SJSA1 (cell line): ENCODE measurements at regions not wholly inside any gene's neighbourhood (a gene's known extent, or its start where the extent isn't known, plus 50 kb on each side); places are given as distances from the start of the nearest gene placed in this dataset.

Experiments used
- DNase-seq, 2 experiments: peaks; one replicate each; pipeline ENCODE4 v3.0.0-alpha.2; 2015 to 2020; ENCODE audit warnings: low spot score in 2 of 2, low read depth in 1 of 2
- H3K27ac ChIP-seq: fragments of 250-450 bp; sonication (Bioruptor Pico); 2 replicates; pipeline ENCODE4 v1.5.1; 2020; ENCODE audit warnings: mild to moderate bottlenecking, moderate library complexity
- H3K27me3 ChIP-seq: fragments of 250-450 bp; sonication (Bioruptor Pico); replicated peaks from 2 replicates; pipeline ENCODE4 v1.5.1; 2020; ENCODE audit warnings: mild to moderate bottlenecking, moderate library complexity
- H3K36me3 ChIP-seq: fragments of 250-450 bp; sonication (Bioruptor Pico); 2 replicates; pipeline ENCODE4 v1.5.1; 2020; ENCODE audit warnings: mild to moderate bottlenecking
- H3K4me1 ChIP-seq: fragments of 250-450 bp; sonication (Bioruptor Pico); replicated peaks from 2 replicates; pipeline ENCODE4 v1.6.1; 2021; ENCODE audit warnings: mild to moderate bottlenecking
- H3K4me3 ChIP-seq: fragments of 250-450 bp; sonication (Bioruptor Pico); 2 replicates; pipeline ENCODE4 v1.5.1; 2020; ENCODE audit warnings: mild to moderate bottlenecking
- H3K9me3 ChIP-seq: fragments of 250-450 bp; sonication (Bioruptor Pico); replicated peaks from 2 replicates; pipeline ENCODE4 v1.5.1; 2020; ENCODE audit warnings: mild to moderate bottlenecking

DNA sequence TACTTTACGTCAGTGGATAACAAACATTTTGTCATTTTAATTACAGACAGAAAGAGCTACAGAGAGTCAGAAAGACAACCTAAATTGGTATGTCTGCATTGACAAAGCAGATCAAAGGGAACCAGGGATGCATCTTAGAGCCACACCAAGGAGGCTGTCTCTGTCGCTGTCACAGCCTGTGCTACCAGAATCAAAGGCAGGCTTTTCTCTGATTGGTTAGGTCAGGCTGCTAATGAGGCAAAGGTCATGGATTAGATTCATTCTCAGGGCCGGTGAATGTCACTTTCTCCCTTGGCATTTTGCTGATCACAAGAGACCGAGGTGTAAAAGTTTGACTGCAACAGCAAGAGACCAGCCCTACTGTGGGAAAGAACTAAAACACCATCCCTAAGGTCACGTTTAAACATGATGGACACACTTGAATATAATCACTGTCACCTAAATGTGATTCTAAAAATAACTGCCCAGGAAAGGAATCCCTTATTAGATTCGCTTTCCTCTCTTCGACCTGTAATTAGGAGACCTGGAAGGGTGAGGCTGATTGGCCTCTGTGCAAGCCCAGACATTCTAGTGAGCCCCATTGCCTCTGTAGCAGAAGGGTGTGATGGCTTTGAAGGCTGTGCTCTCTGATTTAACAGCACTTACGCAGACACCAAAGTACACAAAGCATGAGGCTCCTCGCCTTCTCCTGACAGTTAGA is 314.4 kb upstream of the NBEA start:
- no peak overlapping the region for H3K27ac ChIP-seq
- H3K4me3 ChIP-seq, result no peak overlapping the region
- H3K36me3 ChIP-seq, result no peaks in the 10 kb centered on the region
- DNase-seq, result no peak
- no peaks in the 10 kb centered on the region for H3K9me3 ChIP-seq
- no peaks in the 10 kb centered on the region for H3K4me1 ChIP-seq
- no peaks in the 10 kb centered on the region for H3K27me3 ChIP-seq

DNA sequence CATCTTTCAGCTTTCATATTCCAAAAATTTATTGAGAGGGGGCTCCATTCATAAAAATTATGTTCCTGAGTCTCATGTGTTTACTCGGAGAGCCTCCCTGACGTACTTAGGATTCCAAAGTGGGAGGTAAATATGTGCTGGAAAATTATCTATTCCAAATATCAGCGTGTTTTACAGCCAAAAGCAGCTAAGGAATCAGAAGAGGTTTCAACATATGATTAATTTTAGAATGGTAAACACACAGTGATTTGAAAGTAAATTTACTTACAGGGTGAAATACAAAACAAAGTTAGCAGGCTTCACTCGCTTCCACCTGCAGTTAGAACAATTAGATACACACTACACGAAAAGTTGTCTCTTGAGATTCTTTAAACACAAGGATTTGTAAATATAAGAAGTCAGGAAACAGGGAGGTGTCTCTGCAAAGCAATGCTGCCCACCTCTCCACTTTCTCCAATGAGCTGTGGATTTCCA is 313.8 kb upstream of the NBEA start:
- Histone ChIP-seq H3K36me3 (no peaks in the 10 kb centered on the region), H3K9me3 (no peaks in the 10 kb centered on the region), H3K27me3 (no peaks in the 10 kb centered on the region), H3K4me3 (no peak overlapping the region), H3K27ac (no peak overlapping the region), H3K4me1 (no peaks in the 10 kb centered on the region)
- DNase-seq, result no peak

DNA sequence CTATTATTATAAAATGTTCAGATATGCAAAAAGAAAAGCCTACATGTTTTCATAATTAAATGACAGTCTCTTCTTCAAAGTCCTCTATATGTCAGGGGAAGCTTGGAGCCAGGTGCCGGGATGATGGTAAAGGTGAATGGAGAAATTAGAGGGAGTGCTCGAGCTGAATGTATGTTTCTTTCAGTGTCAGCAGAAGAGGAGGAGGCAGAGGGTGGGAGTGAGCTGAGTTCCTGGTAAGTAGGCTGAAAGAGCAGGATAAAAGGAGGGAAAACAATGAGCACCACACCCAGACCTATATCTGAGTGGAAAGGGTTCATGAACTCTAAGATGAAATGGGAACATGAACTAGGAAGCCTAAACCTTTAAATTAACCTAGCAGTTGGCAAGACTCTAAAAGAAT is 307.6 kb upstream of the NBEA start:
- no peaks in the 10 kb centered on the region for H3K9me3 ChIP-seq
- DNase-seq, result no peak
- no peak overlapping the region for H3K27ac ChIP-seq
- no peak overlapping the region for H3K4me3 ChIP-seq
- no peaks in the 10 kb centered on the region for H3K4me1 ChIP-seq
- no peaks in the 10 kb centered on the region for H3K27me3 ChIP-seq
- H3K36me3 ChIP-seq, result no peaks in the 10 kb centered on the region

DNA sequence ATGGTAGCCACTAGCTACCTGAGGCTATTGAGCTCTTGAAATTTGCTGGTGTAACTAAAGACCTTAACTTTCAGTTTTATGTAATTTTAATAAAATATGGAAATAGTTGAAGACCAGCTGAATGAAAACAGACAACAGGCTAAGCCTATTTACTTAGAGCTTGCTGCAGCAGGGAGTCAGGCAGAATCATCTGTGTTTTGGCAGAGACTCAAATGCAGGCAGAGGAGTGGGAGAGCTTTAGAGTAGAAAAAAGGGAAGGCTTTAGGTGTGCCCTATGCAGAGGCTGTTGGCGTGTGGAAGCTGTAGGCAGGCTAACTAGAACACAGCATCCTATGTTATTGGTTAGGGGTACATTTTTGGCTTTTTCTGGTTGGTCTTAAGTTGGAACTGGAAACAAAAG is 304.9 kb upstream of the NBEA start:
- no peak overlapping the region for H3K4me3 ChIP-seq
- no peaks in the 10 kb centered on the region for H3K36me3 ChIP-seq
- DNase-seq, result no peak
- H3K4me1 ChIP-seq, result no peaks in the 10 kb centered on the region
- no peaks in the 10 kb centered on the region for H3K27me3 ChIP-seq
- H3K27ac ChIP-seq, result no peak overlapping the region
- H3K9me3 ChIP-seq, result no peaks in the 10 kb centered on the region

DNA sequence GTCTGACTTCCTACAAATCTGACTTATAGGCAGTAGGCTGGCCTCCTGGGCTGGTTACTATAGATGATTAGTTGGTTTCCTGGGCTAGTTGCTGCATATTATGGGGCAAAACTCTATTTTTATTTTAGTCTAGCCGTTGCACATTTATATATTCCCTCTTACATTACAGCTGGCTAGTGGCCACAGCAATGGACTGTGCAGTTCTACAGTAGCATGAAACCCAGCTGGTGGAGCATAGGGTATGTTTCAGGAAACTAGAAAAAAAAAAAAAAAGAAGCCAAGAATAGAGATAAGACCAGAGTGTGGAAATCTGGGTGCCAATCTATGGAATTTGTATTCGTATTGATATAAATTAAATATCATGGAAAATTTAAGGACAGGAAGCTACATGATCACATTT is 304.4 kb upstream of the NBEA start:
- H3K4me3 ChIP-seq, result no peak overlapping the region
- H3K4me1 ChIP-seq, result no peaks in the 10 kb centered on the region
- H3K27ac ChIP-seq, result no peak overlapping the region
- no peaks in the 10 kb centered on the region for H3K27me3 ChIP-seq
- no peak for DNase-seq
- no peaks in the 10 kb centered on the region for H3K36me3 ChIP-seq
- H3K9me3 ChIP-seq, result no peaks in the 10 kb centered on the region

DNA sequence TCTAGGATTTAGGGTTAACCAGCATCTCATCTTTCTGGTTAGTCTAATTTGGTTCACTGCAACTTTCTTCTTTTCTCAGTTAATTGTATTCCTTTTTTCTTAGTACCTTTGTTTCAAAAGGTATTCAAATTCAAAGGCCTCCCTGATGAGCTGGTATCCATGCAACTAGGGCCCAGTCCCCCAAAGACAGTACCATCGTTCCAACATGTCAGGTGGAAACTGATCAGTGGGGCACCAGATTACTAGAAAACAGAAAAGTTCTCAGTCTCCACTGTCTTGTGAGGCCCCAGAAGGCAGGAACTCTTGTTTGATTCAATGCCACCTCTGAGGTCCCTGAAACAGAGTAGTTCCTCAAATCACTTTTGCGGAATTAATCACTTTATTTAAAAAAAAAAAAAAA is 303.2 kb upstream of the NBEA start:
- no peaks in the 10 kb centered on the region for H3K4me1 ChIP-seq
- H3K4me3 ChIP-seq, result no peak overlapping the region
- no peak for DNase-seq
- H3K27me3 ChIP-seq, result no peaks in the 10 kb centered on the region
- no peaks in the 10 kb centered on the region for H3K36me3 ChIP-seq
- H3K9me3 ChIP-seq, result no peaks in the 10 kb centered on the region
- H3K27ac ChIP-seq, result no peak overlapping the region

DNA sequence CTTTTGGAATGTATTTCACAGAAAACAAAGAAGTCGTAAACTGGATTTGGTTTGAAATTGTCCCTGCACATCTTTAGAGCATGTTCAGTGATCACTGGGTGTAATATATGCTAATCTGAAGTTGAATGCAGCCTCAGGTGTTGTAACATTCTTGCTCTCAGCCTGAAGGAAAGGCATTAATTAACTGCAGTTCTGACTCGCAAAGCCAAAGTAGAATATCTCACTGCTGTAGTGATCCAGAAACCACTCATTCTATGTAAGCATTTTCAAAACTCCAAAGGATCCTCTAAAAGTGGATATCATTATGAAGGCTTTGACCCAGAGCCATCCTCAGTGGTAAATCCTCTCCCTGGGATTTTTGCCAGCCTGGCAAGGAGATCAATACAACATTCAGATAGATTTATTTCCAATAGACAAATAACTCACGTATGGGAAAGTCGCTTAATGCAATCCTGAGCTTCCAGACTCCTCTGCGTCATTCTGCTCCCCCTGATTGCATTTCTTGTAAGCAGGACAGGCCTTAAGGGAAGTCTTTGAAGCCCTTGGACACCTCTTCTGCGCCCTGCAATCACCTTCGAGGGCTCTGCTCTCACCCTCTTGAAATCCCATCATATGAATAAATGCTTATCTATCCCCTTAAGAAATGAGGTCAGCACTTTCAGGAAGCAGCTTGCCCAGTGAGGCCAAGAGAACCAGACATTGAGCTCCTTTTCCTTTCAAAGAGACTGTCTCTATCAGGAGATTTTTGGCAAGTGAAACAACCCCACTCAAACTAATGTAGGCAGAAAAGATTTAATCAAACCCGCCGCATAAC is 301.7 kb upstream of the NBEA start:
- no peak overlapping the region for H3K4me3 ChIP-seq
- no peaks in the 10 kb centered on the region for H3K4me1 ChIP-seq
- H3K27ac ChIP-seq, result no peak overlapping the region
- no peaks in the 10 kb centered on the region for H3K9me3 ChIP-seq
- DNase-seq, result no peak
- H3K36me3 ChIP-seq, result no peaks in the 10 kb centered on the region
- no peaks in the 10 kb centered on the region for H3K27me3 ChIP-seq

DNA sequence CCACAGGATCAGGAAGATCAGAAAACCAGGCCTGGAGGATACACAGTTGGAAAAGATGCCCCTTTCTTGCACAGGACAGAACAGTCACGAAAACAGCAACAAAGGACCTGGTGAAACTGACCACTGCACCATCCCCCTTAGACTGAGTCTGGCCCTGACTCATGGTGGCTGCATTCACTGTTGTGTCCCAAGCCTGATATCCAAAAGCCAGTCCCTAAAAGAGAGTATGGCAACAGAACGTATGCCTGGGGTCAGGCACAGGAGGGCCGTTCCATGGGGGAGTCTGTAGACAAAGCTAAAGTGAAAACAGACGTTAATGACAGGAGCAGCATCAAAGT is 301.1 kb upstream of the NBEA start:
- Histone ChIP-seq H3K27me3 (no peaks in the 10 kb centered on the region), H3K27ac (no peak overlapping the region), H3K9me3 (no peaks in the 10 kb centered on the region), H3K4me1 (no peaks in the 10 kb centered on the region), H3K36me3 (no peaks in the 10 kb centered on the region), H3K4me3 (no peak overlapping the region)
- DNase-seq, result no peak

DNA sequence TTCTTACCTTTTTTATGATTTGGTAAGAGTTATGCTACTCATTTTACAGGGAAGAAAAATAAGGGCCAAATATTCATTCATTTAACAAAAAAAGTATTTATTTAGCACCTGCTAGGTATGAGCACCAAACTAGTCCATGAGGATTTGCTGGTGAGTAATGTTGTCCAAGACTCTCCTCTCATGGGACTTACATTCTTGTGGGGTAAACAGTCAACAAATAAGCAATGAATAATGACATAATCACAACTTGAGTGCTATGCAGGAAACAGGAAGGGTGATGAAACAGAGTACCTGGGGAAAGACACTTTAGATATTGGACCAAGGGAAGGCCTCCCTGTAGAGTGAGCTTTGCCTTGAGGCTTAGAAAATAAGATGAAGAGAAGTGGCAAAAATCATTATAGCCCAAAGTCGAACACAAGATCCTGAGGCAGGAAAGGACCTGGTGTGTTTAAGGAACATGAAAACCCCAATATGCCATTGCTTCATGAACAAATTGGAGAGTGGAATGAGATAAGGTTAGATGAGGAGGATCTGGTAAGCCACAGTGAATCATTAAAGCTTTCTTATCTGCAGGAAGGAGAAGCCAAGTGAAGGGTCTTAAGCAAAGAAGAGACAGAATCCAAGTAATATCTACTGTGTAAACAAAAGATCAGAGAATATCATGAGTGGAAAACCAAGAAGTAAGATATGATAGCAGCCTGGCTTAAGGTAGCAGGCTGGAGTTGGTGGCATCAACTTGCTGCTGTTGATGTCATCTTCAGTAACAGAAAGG is 294.5 kb upstream of the NBEA start:
- no peaks in the 10 kb centered on the region for H3K36me3 ChIP-seq
- H3K4me1 ChIP-seq, result no peaks in the 10 kb centered on the region
- H3K4me3 ChIP-seq, result no peak overlapping the region
- no peak overlapping the region for H3K27ac ChIP-seq
- no peaks in the 10 kb centered on the region for H3K9me3 ChIP-seq
- no peaks in the 10 kb centered on the region for H3K27me3 ChIP-seq
- DNase-seq, result no peak

DNA sequence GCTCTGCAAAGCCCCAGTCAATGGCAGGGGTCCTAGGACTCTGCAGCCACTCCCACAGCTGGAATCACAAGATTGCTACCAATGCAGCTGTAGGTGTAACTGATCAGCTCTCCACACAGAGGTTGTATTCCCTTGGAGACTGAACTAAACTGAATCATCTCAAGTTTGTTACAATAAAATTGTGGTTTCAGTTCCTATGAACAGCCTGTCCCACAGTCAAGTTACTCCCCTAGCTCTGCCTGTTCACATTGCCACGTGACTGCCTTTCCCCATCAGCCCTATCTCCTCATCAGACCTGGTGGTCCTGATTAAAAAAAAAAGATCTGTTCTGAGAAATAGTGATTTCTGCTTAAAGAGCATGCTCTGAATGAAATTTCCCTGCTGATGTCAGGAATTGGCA is 287.9 kb upstream of the NBEA start:
- H3K36me3 ChIP-seq, result no peaks in the 10 kb centered on the region
- H3K9me3 ChIP-seq, result no peaks in the 10 kb centered on the region
- no peaks in the 10 kb centered on the region for H3K4me1 ChIP-seq
- no peaks in the 10 kb centered on the region for H3K27me3 ChIP-seq
- H3K27ac ChIP-seq, result no peak overlapping the region
- no peak for DNase-seq
- H3K4me3 ChIP-seq, result no peak overlapping the region

DNA sequence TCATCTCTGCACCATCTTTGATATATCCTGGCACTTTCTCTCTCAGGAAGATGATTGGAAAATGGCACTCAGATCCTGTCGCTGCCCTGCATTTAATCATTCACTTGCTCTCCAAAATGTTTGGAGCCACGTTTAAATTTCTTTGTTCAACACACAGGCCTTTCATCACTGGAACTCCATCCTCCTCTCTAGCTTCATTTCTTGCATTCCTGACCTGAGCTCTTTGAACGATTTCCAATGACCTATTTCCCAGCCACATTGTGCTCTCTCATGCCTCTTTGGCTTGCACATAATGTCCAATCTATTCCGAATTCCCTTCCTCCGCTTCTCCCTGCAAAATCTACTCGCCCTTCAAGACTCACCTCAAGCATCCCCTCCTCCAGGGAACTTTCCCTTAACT is 287.4 kb upstream of the NBEA start:
- H3K4me3 ChIP-seq, result no peak overlapping the region
- no peaks in the 10 kb centered on the region for H3K9me3 ChIP-seq

DNA sequence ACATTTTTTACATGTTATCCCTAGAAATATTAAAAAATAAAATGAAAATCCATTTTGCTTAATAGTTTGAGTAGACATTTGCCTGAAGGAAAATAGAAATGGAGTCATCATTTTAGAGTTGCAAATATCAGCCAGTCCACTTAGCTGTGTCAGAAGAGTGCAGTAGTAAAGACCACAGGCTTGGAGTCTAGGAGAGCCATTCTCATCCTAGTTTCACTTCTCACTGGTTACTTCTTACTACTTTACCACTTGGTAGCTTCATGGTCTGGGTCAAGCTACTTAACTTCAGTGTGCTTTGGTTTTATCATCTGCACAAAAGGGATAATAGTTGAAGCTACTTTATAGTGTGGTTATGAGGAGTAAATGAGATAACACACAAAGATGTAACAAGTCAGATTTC is 286.5 kb upstream of the NBEA start:
- Histone ChIP-seq H3K27ac (no peak overlapping the region), H3K4me3 (no peak overlapping the region), H3K9me3 (no peaks in the 10 kb centered on the region), H3K4me1 (no peaks in the 10 kb centered on the region), H3K36me3 (no peaks in the 10 kb centered on the region), H3K27me3 (no peaks in the 10 kb centered on the region)
- DNase-seq, result no peak

More for the DNA sequence above, 287.4 kb upstream of the NBEA start:
- Histone ChIP-seq H3K36me3 (no peaks in the 10 kb centered on the region), H3K4me1 (no peaks in the 10 kb centered on the region), H3K27me3 (no peaks in the 10 kb centered on the region), H3K27ac (no peak overlapping the region)
- no peak for DNase-seq

DNA sequence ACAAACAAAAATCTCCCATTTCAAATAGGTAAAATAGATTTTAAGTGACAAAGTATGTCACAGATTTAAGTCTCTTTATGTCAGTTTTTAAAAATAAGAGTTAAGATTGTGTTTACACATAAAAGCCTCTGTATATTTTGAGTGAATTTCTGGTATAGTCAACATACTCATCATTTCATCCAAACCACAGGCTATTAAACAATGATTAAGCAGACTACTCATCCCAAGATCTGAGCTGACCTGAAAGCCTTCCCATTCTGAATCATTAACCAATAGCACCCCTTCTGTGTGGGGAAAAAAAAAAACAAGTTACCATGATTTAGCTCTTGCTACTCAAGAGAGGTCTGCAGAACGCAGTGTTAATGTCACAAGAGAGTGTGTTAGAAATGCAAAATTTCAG is 284.4 kb upstream of the NBEA start:
- H3K4me3 ChIP-seq, result no peak overlapping the region
- H3K36me3 ChIP-seq, result no peaks in the 10 kb centered on the region
- peak in 1 of 2 experiments; percentile 16 for DNase-seq

More for the DNA sequence above, 284.4 kb upstream of the NBEA start:
- Histone ChIP-seq H3K4me1 (no peaks in the 10 kb centered on the region), H3K27ac (no peak overlapping the region), H3K9me3 (no peaks in the 10 kb centered on the region), H3K27me3 (no peaks in the 10 kb centered on the region)
